CD14-positive monocyte (primary cell): ENCODE measurements at regions not wholly inside any gene's neighbourhood (a gene's known extent, or its start where the extent isn't known, plus 50 kb on each side); places are given as distances from the start of the nearest gene placed in this dataset.

ENCODE experiments used
- DNase-seq, 3 donors: peaks; one replicate each; pipeline ENCODE4 v3.0.0-alpha.2; 2011 to 2022
- H2AFZ ChIP-seq: 2 replicates; pipeline ENCODE4 v1.6.0; 2012; ENCODE audit warnings: mild to moderate bottlenecking, low read depth, low read length, inconsistent platforms; ENCODE audit not compliant: insufficient read depth, poor library complexity, severe bottlenecking
- H3K27ac ChIP-seq, 2 donors: 1 replicate in 1 of 2; 2 replicates in 1 of 2; pipeline ENCODE4 v1.5.1; 2012 to 2013; ENCODE audit warnings: low read length in 2 of 2, control low read depth in 1 of 2, inconsistent platforms in 1 of 2, low read depth in 1 of 2, mild to moderate bottlenecking in 1 of 2
- H3K27me3 ChIP-seq, 2 donors: one replicate each; pipeline versions ENCODE4 v1.6.0 to v1.6.1; 2011 to 2013; ENCODE audit warnings: low read length in 2 of 2; ENCODE audit not compliant: control insufficient read depth in 2 of 2, insufficient read depth in 2 of 2
- H3K36me3 ChIP-seq, 2 donors: replicated peaks in 1 of 2; 1 replicate in 1 of 2; 2 replicates in 1 of 2; pipeline versions ENCODE4 v1.5.1 to v1.6.1; 2012 to 2013; ENCODE audit warnings: low read length in 2 of 2, control low read depth in 1 of 2, inconsistent platforms in 1 of 2, mild to moderate bottlenecking in 1 of 2; ENCODE audit not compliant: insufficient read depth in 2 of 2, control insufficient read depth in 1 of 2
- H3K4me1 ChIP-seq, 2 donors: 1 replicate in 1 of 2; 2 replicates in 1 of 2; pipeline versions ENCODE4 v1.5.1 to v1.6.1; 2012 to 2013; ENCODE audit warnings: low read length in 2 of 2, control low read depth in 1 of 2, inconsistent platforms in 1 of 2, mild to moderate bottlenecking in 1 of 2, moderate library complexity in 1 of 2; ENCODE audit not compliant: insufficient read depth in 2 of 2, control insufficient read depth in 1 of 2
- H3K4me2 ChIP-seq: replicated peaks from 2 replicates; pipeline ENCODE3; 2012; ENCODE audit warnings: low read length, moderate library complexity, mild to moderate bottlenecking; ENCODE audit not compliant: poor library complexity, severe bottlenecking; ENCODE audit errors: extremely low read depth
- H3K4me3 ChIP-seq, 3 experiments: fragments of 200-600 bp in 1 of 3; sonication (generic) in 1 of 3; replicated peaks in 1 of 3; 1 replicate in 2 of 3; 2 replicates in 1 of 3; pipeline ENCODE4 v1.5.1; 2011 to 2013; ENCODE audit warnings: low read length in 3 of 3, mild to moderate bottlenecking in 3 of 3, control low read depth in 2 of 3, low read depth in 2 of 3, inconsistent platforms in 1 of 3, moderate library complexity in 1 of 3
- H3K79me2 ChIP-seq: 2 replicates; pipeline ENCODE4 v1.6.0; 2012; ENCODE audit warnings: mild to moderate bottlenecking, control low read depth, inconsistent platforms, low read length, moderate library complexity; ENCODE audit not compliant: insufficient read depth
- H3K9ac ChIP-seq: 2 replicates; pipeline ENCODE4 v1.6.0; 2017; ENCODE audit warnings: low read length, mild to moderate bottlenecking; ENCODE audit not compliant: insufficient read depth, poor library complexity, severe bottlenecking
- H3K9me3 ChIP-seq, 2 donors: replicated peaks in 1 of 2; 1 replicate in 1 of 2; 2 replicates in 1 of 2; pipeline versions ENCODE4 v1.5.1 to v1.6.1; 2012 to 2013; ENCODE audit warnings: low read length in 2 of 2, control low read depth in 1 of 2; ENCODE audit not compliant: control insufficient read depth in 1 of 2, insufficient read depth in 1 of 2
- H4K20me1 ChIP-seq: 2 replicates; pipeline ENCODE4 v1.6.0; 2012; ENCODE audit warnings: mild to moderate bottlenecking, low read length, control low read depth, moderate library complexity; ENCODE audit not compliant: insufficient read depth
- H3K27ac Mint-ChIP-seq, 7 donors: one replicate each; pipeline ENCODE4 v1.8.0; 2020; ENCODE audit warnings: mild to moderate bottlenecking in 7 of 7, mixed read lengths in 7 of 7, moderate library complexity in 6 of 7, inconsistent platforms in 2 of 7
- H3K27me3 Mint-ChIP-seq, 3 donors: one replicate each; pipeline ENCODE4 v1.8.0; 2021 to 2022; ENCODE audit warnings: low read depth in 3 of 3, mild to moderate bottlenecking in 3 of 3, mixed read lengths in 3 of 3, moderate library complexity in 3 of 3, inconsistent platforms in 1 of 3
- H3K36me3 Mint-ChIP-seq, 2 donors: one replicate each; pipeline ENCODE4 v1.8.0; 2020; ENCODE audit warnings: mixed read lengths in 2 of 2, inconsistent platforms in 1 of 2, mild to moderate bottlenecking in 1 of 2
- H3K4me1 Mint-ChIP-seq: one replicate; pipeline ENCODE4 v1.8.0; 2020; ENCODE audit warnings: mild to moderate bottlenecking, mixed read lengths
- H3K4me3 Mint-ChIP-seq, 2 donors: one replicate each; pipeline ENCODE4 v1.8.0; 2020; ENCODE audit warnings: mild to moderate bottlenecking in 2 of 2, mixed read lengths in 2 of 2, moderate library complexity in 1 of 2
- H3K9me3 Mint-ChIP-seq, 7 donors: one replicate each; pipeline ENCODE4 v1.8.0; 2020 to 2022; ENCODE audit warnings: mixed read lengths in 7 of 7, mild to moderate bottlenecking in 6 of 7, moderate library complexity in 6 of 7, inconsistent platforms in 2 of 7
- WGBS: methylation state at CpG from one replicate; pipeline ENCODE4 v1.1.5; 2013; ENCODE audit warnings: missing lambda C conversion rate; ENCODE audit not compliant: insufficient coverage; 5-methylcytosine and 5-hydroxymethylcytosine counted together
- intact Hi-C, 2 donors: fragments of 100-400 bp; cut with micrococcal nuclease; formaldehyde crosslinking; loops; one replicate each; pipeline versions ENCODE4 v1.15.0 to v1.15.1; 2023
- TF ChIP-seq, protein P1 (sequence below): fragments of 200-600 bp; IDR thresholded peaks from one replicate; pipeline ENCODE4 v1.8.0; 2022; ENCODE audit warnings: antibody characterized with exemption, mild to moderate bottlenecking

- no peaks in the 10 kb centered on the region for H3K36me3 Mint-ChIP-seq
- Histone ChIP-seq H3K27ac (no peak overlapping the region), H3K79me2 (no peaks in the 10 kb centered on the region), H3K4me3 (no peak overlapping the region), H3K27me3 (no peaks in the 10 kb centered on the region), H3K4me1 (peaks cover 0 to 3% of the 10 kb centered on the region in 2 donors), H3K4me2 (no peak overlapping the region), H3K36me3 (no peaks in the 10 kb centered on the region), H3K9ac (no peak overlapping the region), H4K20me1 (no peaks in the 10 kb centered on the region), H3K9me3 (no peaks in the 10 kb centered on the region), H2AFZ (no peak overlapping the region)
- no peaks in the 10 kb centered on the region for H3K4me1 Mint-ChIP-seq
- TF ChIP-seq, protein P1, sequence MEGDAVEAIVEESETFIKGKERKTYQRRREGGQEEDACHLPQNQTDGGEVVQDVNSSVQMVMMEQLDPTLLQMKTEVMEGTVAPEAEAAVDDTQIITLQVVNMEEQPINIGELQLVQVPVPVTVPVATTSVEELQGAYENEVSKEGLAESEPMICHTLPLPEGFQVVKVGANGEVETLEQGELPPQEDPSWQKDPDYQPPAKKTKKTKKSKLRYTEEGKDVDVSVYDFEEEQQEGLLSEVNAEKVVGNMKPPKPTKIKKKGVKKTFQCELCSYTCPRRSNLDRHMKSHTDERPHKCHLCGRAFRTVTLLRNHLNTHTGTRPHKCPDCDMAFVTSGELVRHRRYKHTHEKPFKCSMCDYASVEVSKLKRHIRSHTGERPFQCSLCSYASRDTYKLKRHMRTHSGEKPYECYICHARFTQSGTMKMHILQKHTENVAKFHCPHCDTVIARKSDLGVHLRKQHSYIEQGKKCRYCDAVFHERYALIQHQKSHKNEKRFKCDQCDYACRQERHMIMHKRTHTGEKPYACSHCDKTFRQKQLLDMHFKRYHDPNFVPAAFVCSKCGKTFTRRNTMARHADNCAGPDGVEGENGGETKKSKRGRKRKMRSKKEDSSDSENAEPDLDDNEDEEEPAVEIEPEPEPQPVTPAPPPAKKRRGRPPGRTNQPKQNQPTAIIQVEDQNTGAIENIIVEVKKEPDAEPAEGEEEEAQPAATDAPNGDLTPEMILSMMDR = no peak
- H3K9me3 Mint-ChIP-seq = peaks cover 0 to 3% (median 0%) of the 10 kb centered on the region in 7 donors
- peaks cover 0 to 8% (median 3%) of the 10 kb centered on the region in 3 donors for H3K27me3 Mint-ChIP-seq
- no peak overlapping the region for H3K27ac Mint-ChIP-seq
- no peak for DNase-seq
- 100% methylated on average over 1 of the region's 3 CpGs for WGBS
- H3K4me3 Mint-ChIP-seq = no peak overlapping the region
- intact Hi-C loops = loop anchor here in 1 of 2 donors (10.0 kb wide), 2 partner anchors 185 to 1535 kb away; no protein-coding TSS in a partner anchor
These were observed 203.7 kb downstream of the ICOS start for GRCh38 chr2:204140246-204140645.

- H3K4me1 Mint-ChIP-seq = peaks cover 8% of the 10 kb centered on the region
- H3K4me2 ChIP-seq = no peak overlapping the region
- intact Hi-C loops = loop anchor here in 1 of 2 donors (10.0 kb wide), 2 partner anchors 181 to 1531 kb away; no protein-coding TSS in a partner anchor
- H2AFZ ChIP-seq = no peak overlapping the region
- H3K4me3 Mint-ChIP-seq = no peak overlapping the region
- no peak overlapping the region for H3K27ac Mint-ChIP-seq
- WGBS = 75% methylated on average over 4 of the region's 14 CpGs
- H3K9ac ChIP-seq = no peak overlapping the region
- peaks cover 5 to 9% of the 10 kb centered on the region in 2 donors for H3K4me1 ChIP-seq
- H3K4me3 ChIP-seq = no peak overlapping the region
- H3K36me3 Mint-ChIP-seq = no peaks in the 10 kb centered on the region
- H3K36me3 ChIP-seq = no peaks in the 10 kb centered on the region
- H3K9me3 Mint-ChIP-seq = no peaks in the 10 kb centered on the region
- H3K27me3 Mint-ChIP-seq = peaks cover 0 to 5% (median 4%) of the 10 kb centered on the region in 3 donors
- no peak overlapping the region for H3K27ac ChIP-seq
- TF ChIP-seq, protein P1 = no peak
- no peaks in the 10 kb centered on the region for H3K27me3 ChIP-seq
- H3K9me3 ChIP-seq = no peaks in the 10 kb centered on the region
- H4K20me1 ChIP-seq = no peaks in the 10 kb centered on the region
- no peak for DNase-seq
- H3K79me2 ChIP-seq = no peaks in the 10 kb centered on the region
These were observed 206.9 kb downstream of the ICOS start for GRCh38 chr2:204143216-204144014.
